ENCODE measurements at regions not wholly inside any gene's neighbourhood (a gene's known extent, or its start where the extent isn't known, plus 50 kb on each side); places are given as distances from the start of the nearest gene placed in this dataset.

DNA sequence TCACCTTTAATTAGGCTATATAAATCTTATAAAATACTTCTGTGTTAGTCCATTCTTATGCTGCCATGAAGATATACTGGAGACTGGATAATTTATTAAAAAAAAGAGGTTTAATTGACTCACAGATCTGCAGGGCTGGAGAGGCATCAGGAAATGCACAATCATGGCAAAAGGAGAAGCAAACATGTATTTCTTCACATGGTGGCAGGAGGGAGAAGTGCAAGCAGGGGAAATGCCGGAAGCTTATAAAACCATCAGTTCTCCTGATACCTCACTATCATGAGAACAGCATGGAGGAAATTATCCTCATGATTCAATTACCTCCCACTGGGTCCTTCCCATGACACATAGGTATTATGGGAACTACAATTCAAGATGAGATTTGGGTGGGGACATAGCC is 504.4 kb downstream of the RIT2 start:
- FAIRE-seq (no peak), DNase-seq (ENCODE audit: low read depth, low spot score) (no peak)
- H3K27me3 ChIP-seq (ENCODE audit: control insufficient read depth in 2 of 2, insufficient read depth in 2 of 2, low read length in 2 of 2), result no peaks in the 10 kb centered on the region
- H3K9me1 ChIP-seq (replicated peaks; ENCODE audit: control insufficient read depth, extremely low read depth, insufficient read depth, low read length), result no peaks in the 10 kb centered on the region
- TF ChIP-seq POLR2A (IDR thresholded peaks at IDR 0.05; ENCODE audit: low read depth, low read length) (no peak), FOS (IDR thresholded peaks at IDR 0.05; ENCODE audit: borderline replicate concordance, insufficient read depth, low read length) (no peak), EZH2 (IDR thresholded peaks at IDR 0.05; ENCODE audit: borderline replicate concordance, low read depth, low read length, severe bottlenecking) (no peak), GATA2 (IDR thresholded peaks at IDR 0.05; ENCODE audit: insufficient read depth, insufficient read length, low read depth, low read length) (no peak)
- TF ChIP-seq, protein P1, sequence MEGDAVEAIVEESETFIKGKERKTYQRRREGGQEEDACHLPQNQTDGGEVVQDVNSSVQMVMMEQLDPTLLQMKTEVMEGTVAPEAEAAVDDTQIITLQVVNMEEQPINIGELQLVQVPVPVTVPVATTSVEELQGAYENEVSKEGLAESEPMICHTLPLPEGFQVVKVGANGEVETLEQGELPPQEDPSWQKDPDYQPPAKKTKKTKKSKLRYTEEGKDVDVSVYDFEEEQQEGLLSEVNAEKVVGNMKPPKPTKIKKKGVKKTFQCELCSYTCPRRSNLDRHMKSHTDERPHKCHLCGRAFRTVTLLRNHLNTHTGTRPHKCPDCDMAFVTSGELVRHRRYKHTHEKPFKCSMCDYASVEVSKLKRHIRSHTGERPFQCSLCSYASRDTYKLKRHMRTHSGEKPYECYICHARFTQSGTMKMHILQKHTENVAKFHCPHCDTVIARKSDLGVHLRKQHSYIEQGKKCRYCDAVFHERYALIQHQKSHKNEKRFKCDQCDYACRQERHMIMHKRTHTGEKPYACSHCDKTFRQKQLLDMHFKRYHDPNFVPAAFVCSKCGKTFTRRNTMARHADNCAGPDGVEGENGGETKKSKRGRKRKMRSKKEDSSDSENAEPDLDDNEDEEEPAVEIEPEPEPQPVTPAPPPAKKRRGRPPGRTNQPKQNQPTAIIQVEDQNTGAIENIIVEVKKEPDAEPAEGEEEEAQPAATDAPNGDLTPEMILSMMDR (IDR thresholded peaks at IDR 0.05; ENCODE audit: extremely low read depth in 1 of 2, insufficient read depth in 1 of 2, low read depth in 1 of 2, low read length in 2 of 2), result no peak
- H3K27ac ChIP-seq (ENCODE audit: insufficient read depth, low read depth, low read length), result no peak overlapping the region
- no peak overlapping the region for H3K9ac ChIP-seq (replicated peaks; ENCODE audit: extremely low read depth, insufficient read depth, low read length)
- H4K20me1 ChIP-seq (replicated peaks; ENCODE audit: control insufficient read depth, extremely low read depth, insufficient read depth, low read length), result no peaks in the 10 kb centered on the region
- H3K4me3 ChIP-seq (replicated peaks in 1 of 3; ENCODE audit: insufficient read depth in 1 of 3, low read depth in 1 of 3, low read length in 3 of 3), result no peak overlapping the region
- H3K79me2 ChIP-seq (ENCODE audit: control insufficient read depth, insufficient read depth, low read length), result no peaks in the 10 kb centered on the region
- intact Hi-C loops (cut with micrococcal nuclease), result no loop called here
- dilution Hi-C loops (cut with MboI; ENCODE audit: extremely low pct_ligation_motif_present, low sequenced_read_pairs), result no loop called here
- H3K4me2 ChIP-seq (ENCODE audit: insufficient read depth, low read length), result no peak overlapping the region
- CTCF ChIA-PET, result no interaction called here
- H3K4me1 ChIP-seq (ENCODE audit: control insufficient read depth, extremely low read depth, insufficient read depth, low read length), result peaks cover 10% of the 10 kb centered on the region
- H2AFZ ChIP-seq (ENCODE audit: low read depth, low read length), result no peak overlapping the region
- H3K9me3 ChIP-seq (replicated peaks; ENCODE audit: control insufficient read depth, insufficient read depth, low read length), result no peaks in the 10 kb centered on the region
- H3K36me3 ChIP-seq (ENCODE audit: control insufficient read depth in 2 of 2, extremely low read depth in 1 of 2, insufficient read depth in 2 of 2, low read length in 2 of 2), result no peaks in the 10 kb centered on the region
- BruUV-seq (replicated peaks), result no TSS peak
- POLR2A ChIA-PET, result no interaction called here

Measured in endothelial cell of umbilical vein (primary cell).